Cerebellar cortex (tissue), 1 donor: ENCODE measurements at regions not wholly inside any gene's neighbourhood (a gene's known extent, or its start where the extent isn't known, plus 50 kb on each side); places are given as distances from the start of the nearest gene placed in this dataset.

Experiments used
- DNase-seq: peaks from one replicate; pipeline ENCODE4 v3.0.0-alpha.2; 2015; ENCODE audit warnings: low spot score

- DNase-seq = no peak
These were observed 53.0 kb upstream of the DAZL start for GRCh38 chr3:16658004-16658924.

- DNase-seq = no peak
These were observed 53.9 kb upstream of the DAZL start for GRCh38 chr3:16658925-16659793.

- no peak for DNase-seq
These were observed 58.9 kb upstream of the DAZL start for GRCh38 chr3:16663854-16664712.

GRCh38 chr3:16665282-16665741, 60.1 kb upstream of the DAZL start:
- DNase-seq = no peak

GRCh38 chr3:16666206-16666605, 61.0 kb upstream of the DAZL start:
- no peak for DNase-seq

GRCh38 chr3:16667633-16668032, 62.4 kb upstream of the DAZL start:
- no peak for DNase-seq

- peak; percentile 47 for DNase-seq
These were observed 63.7 kb upstream of the DAZL start for GRCh38 chr3:16668776-16669545.

GRCh38 chr3:16670191-16670590, 65.0 kb upstream of the DAZL start:
- DNase-seq = no peak

GRCh38 chr3:16671690-16672089, 66.5 kb upstream of the DAZL start:
- no peak for DNase-seq

- DNase-seq = no peak
These were observed 68.3 kb upstream of the DAZL start for GRCh38 chr3:16673530-16673929.

GRCh38 chr3:16675805-16676204, 70.6 kb upstream of the DAZL start:
- DNase-seq = no peak

GRCh38 chr3:16686679-16687078, 81.5 kb upstream of the DAZL start:
- DNase-seq = no peak

GRCh38 chr3:16687221-16687620, 82.0 kb upstream of the DAZL start:
- DNase-seq = no peak

- DNase-seq = no peak
These were observed 87.5 kb upstream of the DAZL start for GRCh38 chr3:16692486-16693344.

GRCh38 chr3:16693820-16694219, 88.6 kb upstream of the DAZL start:
- DNase-seq = no peak

GRCh38 chr3:16695710-16696109, 90.5 kb upstream of the DAZL start:
- DNase-seq = no peak

- DNase-seq = no peak
These were observed 92.4 kb upstream of the DAZL start for GRCh38 chr3:16697443-16698147.

- DNase-seq = no peak
These were observed 95.4 kb upstream of the DAZL start for GRCh38 chr3:16700651-16701050.

- no peak for DNase-seq
These were observed 99.7 kb upstream of the DAZL start for GRCh38 chr3:16704941-16705340.

- DNase-seq = no peak
These were observed 102.0 kb upstream of the DAZL start for GRCh38 chr3:16707260-16707659.
